Superior temporal gyrus (tissue), 1 donor: ENCODE measurements at regions not wholly inside any gene's neighbourhood (a gene's known extent, or its start where the extent isn't known, plus 50 kb on each side); places are given as distances from the start of the nearest gene placed in this dataset.
"Not testable (repeated sequence)": the region's sequence is repeated elsewhere in the genome, so short reads cannot be mapped to it uniquely, and the experiment has no call there.

Source experiments
- DNase-seq: peaks from one replicate; pipeline ENCODE4 v3.0.0-alpha.2; 2016; ENCODE audit errors: extremely low spot score

DNA sequence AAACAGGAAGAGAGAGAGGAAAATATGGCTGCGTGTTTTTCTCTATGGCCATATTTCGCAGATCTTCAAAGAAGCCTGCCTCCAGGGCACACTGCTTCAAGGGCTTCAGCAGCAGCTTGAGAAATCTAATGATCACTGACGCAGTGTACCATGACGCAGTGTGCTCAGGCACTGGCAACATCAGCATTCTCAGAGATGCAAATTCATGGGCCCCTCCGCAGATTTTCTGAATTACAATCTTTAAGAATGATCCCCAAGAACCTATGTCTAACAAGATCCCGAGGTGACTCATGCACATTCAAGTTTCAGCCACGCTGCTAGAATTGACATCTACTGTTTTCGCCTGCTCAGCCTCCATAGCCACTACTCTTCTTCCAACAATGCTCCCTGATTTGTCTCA lies 143.9 kb upstream of the ZNF366 start:
- no peak for DNase-seq

DNA sequence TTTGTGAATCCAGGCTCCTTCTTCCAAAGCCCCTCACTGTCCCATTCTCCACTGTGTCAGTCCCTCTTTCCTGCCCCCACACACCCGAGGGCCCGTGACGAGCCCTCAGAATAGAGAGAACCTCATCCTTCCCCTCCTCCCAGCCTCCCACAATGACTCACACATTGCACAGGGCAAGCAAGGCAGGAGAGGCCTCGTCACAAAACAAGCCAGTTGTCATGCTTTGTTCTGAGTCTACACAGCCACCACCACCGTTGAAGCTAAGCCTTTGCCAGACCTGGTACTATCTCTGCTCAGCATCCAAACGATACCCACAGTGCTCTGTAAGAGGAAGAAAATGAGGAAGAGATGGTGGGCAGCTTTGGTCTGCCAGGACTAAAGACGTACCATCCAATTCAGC lies 142.2 kb upstream of the ZNF366 start:
- DNase-seq, result no peak

DNA sequence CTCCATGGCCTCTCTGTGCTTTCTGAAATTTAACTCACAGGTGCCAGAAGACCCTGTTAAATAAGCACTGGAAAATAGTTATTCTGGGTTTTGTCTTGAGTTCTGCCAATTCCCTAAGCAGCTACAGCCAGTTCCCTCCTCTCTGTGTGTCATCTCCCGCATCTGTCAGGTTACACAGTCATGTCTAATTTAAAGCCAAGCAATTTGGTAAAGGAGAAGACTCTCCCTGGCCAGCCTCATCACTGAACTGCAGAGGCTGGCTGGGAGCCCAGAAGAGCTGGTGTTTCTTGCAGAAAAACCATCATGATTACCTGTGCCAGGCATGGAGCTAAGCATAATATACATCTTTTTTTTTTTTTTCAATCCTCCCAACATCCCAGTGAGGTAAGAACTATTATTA lies 141.3 kb upstream of the ZNF366 start:
- DNase-seq, result peak; percentile 62

DNA sequence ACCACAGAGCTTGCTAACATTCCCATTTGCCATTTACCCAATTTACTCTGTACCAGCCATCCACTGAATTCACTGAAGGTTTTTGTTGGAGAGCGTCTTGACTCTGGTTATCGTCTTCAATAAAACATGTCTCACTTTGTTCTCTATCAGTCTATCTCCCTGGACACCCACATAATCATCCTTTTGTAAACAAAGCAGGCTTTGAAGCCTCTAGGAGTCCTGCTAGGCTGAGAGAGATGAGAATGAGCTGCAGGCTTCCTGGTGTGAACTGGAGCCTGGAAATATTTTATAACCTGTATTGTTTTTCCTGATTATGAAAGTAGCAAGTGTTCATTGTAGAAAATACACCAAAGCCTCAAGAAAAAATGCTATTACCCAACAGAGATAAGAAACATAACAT lies 140.6 kb upstream of the ZNF366 start:
- DNase-seq, result peak; percentile 33

- no peak for DNase-seq
Measured at GRCh38 chr5:72646246-72646866, 139.1 kb upstream of the ZNF366 start.

DNA sequence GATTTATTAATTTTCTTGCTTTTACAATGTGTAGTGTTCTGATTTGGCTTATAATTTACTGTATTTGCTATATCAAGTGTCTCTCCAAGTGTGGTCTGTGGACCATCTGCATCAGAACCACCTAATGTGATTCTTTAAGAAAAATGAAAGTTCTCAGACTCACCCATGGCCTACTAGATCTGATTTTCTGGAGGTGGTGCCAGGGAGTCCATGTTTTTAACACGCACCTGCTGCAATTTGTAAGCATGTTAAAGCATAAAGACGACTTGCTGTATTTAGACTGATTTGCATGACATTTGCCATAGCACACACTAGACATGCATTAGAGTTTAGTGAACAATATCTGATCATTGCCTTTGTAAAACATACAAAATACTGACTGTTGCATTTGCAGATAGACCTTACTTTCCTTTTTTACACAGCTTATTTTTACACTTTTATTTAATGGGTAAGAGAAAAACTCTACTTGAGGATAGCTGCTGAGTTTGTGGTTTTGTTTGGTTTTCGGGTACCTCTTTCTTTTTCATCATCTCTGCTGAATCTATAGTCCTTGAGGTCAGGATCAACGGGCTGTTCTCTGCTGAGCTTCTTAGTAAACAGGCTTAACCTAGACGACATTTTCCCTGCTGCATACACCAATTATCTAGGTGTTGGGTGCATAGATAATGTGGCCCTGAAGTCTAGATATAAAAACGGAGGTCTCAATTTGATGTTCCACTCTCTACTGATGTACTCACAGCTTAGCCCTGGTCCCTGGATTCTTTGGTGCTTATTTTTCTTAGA lies 138.0 kb upstream of the ZNF366 start:
- no peak for DNase-seq

DNA sequence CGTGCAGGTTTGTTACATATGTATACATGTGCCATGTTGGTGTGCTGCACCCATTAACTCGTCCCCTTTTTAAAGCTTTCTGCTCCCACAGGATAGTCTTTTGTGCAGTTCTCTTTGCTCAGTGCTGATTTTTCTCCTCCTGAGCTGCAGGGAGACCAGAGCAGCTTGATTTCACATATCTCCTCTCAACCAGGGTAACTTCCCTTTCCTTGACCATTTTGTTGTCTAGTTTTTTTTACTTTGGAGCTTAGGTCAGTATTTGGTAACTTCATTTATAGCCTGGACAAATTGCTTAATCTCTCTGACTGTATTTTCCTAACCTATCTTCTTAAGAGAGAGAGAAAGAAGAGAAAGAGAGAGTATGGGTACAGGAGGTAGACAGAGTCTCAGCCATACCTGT lies 137.1 kb upstream of the ZNF366 start:
- DNase-seq, result no peak

DNA sequence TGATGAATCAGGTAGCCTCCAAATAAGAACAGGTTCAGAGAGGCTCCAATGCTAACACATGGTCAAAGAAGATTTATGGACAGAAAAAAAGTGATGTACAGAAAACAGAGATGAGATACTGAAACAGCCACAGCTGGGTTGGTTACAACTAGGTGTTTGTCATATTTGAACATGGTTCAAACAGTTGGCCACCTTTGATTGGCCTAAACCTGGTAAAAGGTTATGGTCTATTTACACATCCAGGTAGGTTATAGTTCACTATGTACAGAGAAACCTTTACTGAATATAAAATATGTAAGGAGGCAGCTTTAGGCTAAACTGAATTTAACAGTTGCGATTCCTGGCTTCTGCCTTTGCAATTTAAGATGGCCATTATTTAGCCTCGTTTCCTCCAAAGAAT lies 134.0 kb upstream of the ZNF366 start:
- no peak for DNase-seq

- DNase-seq, result no peak
Measured at GRCh38 chr5:72637058-72637457, 129.8 kb upstream of the ZNF366 start.

GRCh38 chr5:72636565-72636964 lies 129.4 kb upstream of the ZNF366 start:
- not testable (repeated sequence) for DNase-seq

DNA sequence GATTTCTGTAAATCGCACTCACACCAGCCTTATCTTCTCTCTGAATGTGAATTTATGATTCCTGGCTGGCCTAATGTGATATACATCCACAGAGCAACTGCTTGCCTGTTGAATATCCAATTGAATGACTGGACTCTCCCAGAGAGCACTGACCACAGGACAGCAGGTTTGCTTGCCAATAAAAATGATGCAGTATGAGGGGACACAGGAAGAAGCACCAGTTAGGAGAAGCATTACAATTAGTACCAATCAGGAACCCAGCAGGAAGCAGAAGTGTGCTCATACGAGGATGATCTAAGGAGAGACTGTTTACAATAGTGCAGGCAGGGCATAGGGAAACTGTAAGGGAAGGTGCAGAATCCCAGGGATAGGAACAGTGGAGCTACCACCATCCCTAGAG lies 127.2 kb upstream of the ZNF366 start:
- DNase-seq, result no peak

DNA sequence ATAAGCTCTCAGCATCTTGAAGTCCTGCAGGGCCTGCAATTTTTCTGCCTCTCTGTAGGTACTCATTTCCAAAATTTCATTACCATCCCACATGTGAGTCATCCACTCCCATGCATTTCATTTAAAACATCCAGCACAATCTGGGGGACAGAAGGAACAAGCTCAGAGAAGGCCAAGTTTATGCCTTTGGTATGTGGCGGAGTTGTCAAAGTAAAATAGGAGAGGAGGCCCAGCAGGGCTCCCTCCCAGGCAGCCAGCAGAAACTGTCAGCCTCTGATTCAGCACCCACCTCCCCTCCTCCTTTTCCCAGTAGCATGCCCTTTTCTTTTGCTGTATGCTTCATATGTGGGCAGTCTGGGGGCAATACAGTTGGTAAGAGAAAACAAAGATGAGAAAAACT lies 126.4 kb upstream of the ZNF366 start:
- no peak for DNase-seq

GRCh38 chr5:72633041-72633445 lies 125.8 kb upstream of the ZNF366 start:
- DNase-seq, result peak; percentile 47

- no peak for DNase-seq
Measured at GRCh38 chr5:72630721-72631120, 123.5 kb upstream of the ZNF366 start.

GRCh38 chr5:72630081-72630480 lies 122.9 kb upstream of the ZNF366 start:
- DNase-seq, result peak; percentile 59

DNA sequence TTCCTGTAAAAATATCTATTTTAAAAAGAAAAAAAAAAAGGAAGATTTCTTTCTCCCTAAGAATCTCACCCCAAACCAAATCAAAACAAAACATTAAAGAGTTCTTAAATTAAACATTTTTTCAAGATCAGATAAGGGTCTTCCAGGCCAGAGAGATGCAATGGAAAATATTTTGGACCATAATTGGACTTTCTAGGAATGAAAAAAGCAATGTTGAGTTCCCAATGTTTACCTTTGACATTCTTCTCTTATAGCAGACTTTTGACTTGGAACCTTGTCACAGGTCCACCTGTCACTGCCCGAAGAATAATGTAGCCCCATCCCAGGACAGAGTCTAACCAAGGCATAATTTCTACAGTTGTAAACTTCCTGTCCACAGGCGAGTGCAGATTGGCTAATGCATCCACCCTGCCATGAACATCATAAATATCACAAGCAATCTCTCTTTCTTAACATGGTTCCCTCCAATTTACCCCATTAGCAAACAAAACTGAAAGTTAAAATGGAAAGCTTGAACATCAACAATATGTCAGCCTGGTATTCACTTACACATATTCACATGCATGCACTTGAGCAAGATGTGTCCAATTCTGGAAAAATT lies 121.7 kb upstream of the ZNF366 start:
- no peak for DNase-seq

GRCh38 chr5:72625332-72625731 lies 118.1 kb upstream of the ZNF366 start:
- no peak for DNase-seq

GRCh38 chr5:72624641-72625236 lies 117.5 kb upstream of the ZNF366 start:
- DNase-seq, result peak; percentile 34

DNA sequence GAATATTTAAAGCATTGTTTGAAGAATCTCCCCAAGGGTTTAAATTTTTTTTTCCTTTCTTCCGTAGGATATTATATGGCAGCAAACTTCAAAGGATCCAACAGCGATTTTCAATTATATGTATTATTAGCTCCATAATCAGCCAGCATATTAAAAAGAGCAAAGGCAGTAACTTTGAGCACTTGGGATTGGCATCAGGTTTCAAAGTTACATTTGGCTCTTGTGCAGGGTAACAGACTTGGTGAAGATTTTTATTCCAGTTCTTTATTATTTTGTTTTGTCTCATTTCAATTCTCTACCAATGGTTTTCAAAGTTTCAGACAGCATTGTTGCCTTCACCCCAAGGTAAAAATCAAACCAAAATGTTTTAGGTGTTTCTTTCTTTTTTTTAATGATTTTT lies 116.7 kb upstream of the ZNF366 start:
- no peak for DNase-seq

DNA sequence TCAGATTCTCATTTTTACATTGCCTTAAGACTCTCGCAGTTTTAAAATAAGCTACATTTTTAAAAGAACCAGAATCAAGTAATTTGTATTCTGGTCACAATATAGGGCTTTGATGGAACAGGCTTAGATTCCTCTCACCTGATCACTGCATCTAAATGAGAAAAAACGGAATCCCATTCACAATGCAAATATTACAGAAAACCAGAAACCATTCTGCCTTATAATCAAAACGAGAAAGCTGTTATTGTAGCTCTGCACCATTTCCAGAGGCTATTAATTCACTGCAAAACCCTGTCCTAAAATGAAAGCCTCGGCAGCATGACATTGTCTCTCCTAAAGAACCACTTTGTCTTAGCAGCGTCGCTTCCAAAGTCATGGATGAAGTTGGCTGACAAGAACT lies 116.1 kb upstream of the ZNF366 start:
- no peak for DNase-seq

DNA sequence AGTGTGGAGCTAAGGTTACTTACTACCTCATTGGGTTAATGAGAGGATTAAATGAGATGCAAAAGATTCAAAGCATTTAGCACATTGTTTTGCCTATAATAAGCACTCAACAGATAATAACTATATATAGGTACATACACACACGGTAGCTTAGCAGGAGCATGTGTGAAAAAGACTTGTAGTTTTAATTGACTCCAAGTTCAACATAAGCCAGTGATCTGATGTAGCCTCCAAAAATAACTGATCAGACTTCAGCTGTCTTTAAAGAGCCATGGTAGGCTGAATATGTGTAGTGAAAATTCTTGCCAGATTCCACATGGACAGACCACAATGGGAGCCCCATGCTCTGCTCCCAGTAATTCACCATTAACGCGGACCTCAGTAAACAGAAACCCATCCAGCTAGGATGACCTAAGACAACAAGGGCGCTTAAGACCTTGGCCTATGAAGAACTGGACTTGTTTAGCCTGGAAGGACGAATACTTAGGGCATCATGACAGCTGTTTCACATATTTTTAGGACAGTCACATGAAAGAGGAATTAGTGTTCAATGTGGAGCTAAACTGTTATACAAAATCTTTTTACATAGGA lies 115.1 kb upstream of the ZNF366 start:
- DNase-seq, result no peak

GRCh38 chr5:72621576-72621975 lies 114.4 kb upstream of the ZNF366 start:
- no peak for DNase-seq
